WERI-Rb-1 (cell line): ENCODE measurements at regions not wholly inside any gene's neighbourhood (a gene's known extent, or its start where the extent isn't known, plus 50 kb on each side); places are given as distances from the start of the nearest gene placed in this dataset.

ENCODE experiments used
- DNase-seq: peaks from one replicate; pipeline ENCODE4 v3.0.0-alpha.2; 2020
- H3K27ac ChIP-seq: fragments of 250-450 bp; sonication (Bioruptor Pico); 2 replicates; pipeline ENCODE4 v1.5.1; 2020; ENCODE audit warnings: mild to moderate bottlenecking, moderate library complexity
- H3K27me3 ChIP-seq: fragments of 250-450 bp; sonication (Bioruptor Pico); 2 replicates; pipeline ENCODE4 v1.5.1; 2021; ENCODE audit warnings: mild to moderate bottlenecking, low read depth, moderate library complexity; ENCODE audit not compliant: insufficient read depth, severe bottlenecking
- H3K36me3 ChIP-seq: fragments of 250-450 bp; sonication (Bioruptor Pico); 2 replicates; pipeline ENCODE4 v1.5.1; 2020; ENCODE audit warnings: mild to moderate bottlenecking, moderate library complexity
- H3K4me3 ChIP-seq: 2 replicates; pipeline ENCODE4 v1.5.1; 2011; ENCODE audit warnings: low read depth, mild to moderate bottlenecking, control low read depth, low read length
- H3K9me3 ChIP-seq: fragments of 250-450 bp; sonication (Bioruptor Pico); 2 replicates; pipeline ENCODE4 v1.5.1; 2021; ENCODE audit warnings: mild to moderate bottlenecking, moderate library complexity; ENCODE audit not compliant: severe bottlenecking
- TF ChIP-seq, protein P1 (sequence below): IDR thresholded peaks from 2 replicates; pipeline ENCODE4 v1.5.1; 2011; ENCODE audit warnings: low read depth, mild to moderate bottlenecking, control low read depth, inconsistent platforms, low read length

DNA sequence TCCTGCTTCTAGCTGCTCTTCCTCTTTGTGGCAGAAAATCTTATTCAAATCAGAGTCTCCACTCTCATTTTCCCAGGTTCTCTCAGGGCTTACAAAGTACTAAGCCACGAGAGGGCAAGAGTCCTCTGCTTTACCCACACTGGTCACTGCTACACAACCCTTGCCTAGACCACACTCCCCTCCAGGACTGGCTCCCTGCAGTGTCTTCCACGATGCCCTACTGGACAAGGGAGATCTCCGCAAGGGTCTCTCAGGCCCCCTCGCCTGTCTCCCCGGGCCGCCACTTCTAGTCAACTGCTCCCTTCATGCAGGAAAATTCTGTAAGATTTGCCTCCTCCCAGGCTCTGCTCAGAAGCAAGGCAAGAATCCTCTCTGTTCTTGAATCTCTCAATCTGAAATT lies 319.6 kb downstream of the RRAGC start:
- TF ChIP-seq, protein P1, sequence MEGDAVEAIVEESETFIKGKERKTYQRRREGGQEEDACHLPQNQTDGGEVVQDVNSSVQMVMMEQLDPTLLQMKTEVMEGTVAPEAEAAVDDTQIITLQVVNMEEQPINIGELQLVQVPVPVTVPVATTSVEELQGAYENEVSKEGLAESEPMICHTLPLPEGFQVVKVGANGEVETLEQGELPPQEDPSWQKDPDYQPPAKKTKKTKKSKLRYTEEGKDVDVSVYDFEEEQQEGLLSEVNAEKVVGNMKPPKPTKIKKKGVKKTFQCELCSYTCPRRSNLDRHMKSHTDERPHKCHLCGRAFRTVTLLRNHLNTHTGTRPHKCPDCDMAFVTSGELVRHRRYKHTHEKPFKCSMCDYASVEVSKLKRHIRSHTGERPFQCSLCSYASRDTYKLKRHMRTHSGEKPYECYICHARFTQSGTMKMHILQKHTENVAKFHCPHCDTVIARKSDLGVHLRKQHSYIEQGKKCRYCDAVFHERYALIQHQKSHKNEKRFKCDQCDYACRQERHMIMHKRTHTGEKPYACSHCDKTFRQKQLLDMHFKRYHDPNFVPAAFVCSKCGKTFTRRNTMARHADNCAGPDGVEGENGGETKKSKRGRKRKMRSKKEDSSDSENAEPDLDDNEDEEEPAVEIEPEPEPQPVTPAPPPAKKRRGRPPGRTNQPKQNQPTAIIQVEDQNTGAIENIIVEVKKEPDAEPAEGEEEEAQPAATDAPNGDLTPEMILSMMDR: no peak
- Histone ChIP-seq H3K27ac (no peak overlapping the region), H3K4me3 (no peak overlapping the region), H3K9me3 (no peaks in the 10 kb centered on the region), H3K36me3 (no peaks in the 10 kb centered on the region), H3K27me3 (no peaks in the 10 kb centered on the region)
- no peak for DNase-seq

DNA sequence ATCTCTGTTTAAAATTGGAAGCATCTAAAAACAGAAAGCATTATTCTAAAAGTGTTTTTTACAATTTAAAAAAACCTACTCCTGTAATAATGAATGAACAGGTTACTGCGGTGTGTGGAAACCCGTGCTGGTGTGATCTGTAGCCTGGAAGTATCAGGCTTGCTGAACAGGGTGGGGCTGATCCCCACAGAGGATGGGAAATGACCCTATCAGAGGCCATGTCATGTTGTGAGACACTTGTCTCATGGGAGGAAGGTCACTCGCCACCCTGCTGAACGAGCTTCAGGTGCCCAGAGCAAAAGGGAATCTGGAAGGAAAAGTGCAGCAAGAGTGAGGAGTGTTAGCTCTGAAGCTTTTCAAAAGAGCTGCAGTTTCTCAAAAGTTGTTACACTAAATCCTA lies 320.7 kb downstream of the RRAGC start:
- Histone ChIP-seq H3K9me3 (no peaks in the 10 kb centered on the region), H3K27me3 (no peaks in the 10 kb centered on the region), H3K4me3 (no peak overlapping the region), H3K36me3 (no peaks in the 10 kb centered on the region), H3K27ac (no peak overlapping the region)
- DNase-seq: no peak
- TF ChIP-seq, protein P1: no peak

DNA sequence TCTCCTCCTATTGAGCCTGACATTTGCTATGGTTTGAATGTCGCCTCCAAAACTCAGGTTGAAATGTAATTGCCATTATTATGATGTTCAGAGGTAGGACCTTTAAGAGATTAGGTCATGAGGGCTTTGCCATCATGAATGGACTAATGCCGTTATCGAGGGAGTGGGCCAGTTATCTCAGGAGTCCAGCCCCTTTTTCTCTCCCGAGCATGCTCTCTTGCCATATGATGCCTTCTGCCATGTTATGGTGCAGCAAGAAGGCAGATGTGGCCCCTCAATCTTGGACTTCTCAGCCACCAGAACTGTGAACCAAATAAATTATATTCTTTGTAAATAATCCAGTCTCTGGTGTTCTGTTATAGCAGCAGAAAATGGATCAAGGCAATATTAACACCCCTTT lies 323.5 kb downstream of the RRAGC start:
- TF ChIP-seq, protein P1: no peak
- H3K27ac ChIP-seq: no peak overlapping the region
- H3K9me3 ChIP-seq: no peaks in the 10 kb centered on the region
- no peaks in the 10 kb centered on the region for H3K36me3 ChIP-seq
- no peaks in the 10 kb centered on the region for H3K27me3 ChIP-seq
- H3K4me3 ChIP-seq: no peak overlapping the region
- DNase-seq: no peak

DNA sequence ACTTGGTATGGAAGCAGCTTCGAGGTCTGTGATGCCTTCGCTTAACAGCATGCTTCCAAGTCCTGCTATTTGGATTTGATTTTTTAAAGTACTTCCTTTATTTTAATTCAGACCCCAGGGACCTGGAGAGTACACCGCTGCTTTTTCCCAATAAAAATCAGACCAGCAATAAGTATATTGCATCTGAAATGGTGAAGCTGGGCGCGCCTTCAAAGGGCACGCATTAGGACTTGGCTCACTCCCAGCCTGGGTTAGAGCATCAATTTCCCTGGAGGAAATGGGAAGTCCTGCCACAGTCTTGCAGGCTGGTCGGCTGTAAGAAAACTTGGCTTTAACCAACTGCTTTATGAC lies 325.1 kb downstream of the RRAGC start:
- H3K9me3 ChIP-seq: no peaks in the 10 kb centered on the region
- H3K27ac ChIP-seq: no peak overlapping the region
- H3K4me3 ChIP-seq: no peak overlapping the region
- DNase-seq: no peak
- H3K27me3 ChIP-seq: no peaks in the 10 kb centered on the region
- no peaks in the 10 kb centered on the region for H3K36me3 ChIP-seq
- TF ChIP-seq, protein P1: no peak

DNA sequence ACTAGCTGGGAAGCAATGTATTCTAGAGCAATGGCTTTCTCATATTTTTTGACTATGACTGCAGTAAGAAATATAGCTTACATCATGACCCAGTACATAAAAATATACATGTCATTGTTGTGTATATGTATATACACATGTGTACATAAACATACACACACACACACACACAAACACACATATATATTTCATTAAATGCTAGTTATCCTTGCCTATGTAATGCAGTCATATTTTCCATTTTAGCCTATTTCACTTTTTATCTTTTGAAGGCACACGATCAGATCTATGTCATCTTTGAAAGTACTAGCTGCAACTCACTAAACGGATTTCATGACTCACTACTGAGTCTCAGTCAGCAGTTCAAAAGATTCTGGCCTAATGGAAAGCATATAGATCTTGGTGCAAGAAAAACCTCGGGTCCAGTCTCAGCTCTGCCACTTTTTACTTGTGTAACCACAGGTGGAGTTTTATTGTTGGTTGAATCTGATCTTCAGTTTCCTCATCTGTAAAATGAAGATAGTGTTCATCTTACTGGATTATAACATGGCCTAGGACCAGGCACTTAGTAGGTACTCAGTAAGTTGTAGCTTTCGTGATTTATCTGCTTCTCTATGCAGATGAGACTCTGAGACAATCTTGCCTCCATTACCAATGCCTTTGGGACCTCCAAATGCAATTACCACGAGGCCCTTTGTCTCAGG lies 325.6 kb downstream of the RRAGC start:
- Histone ChIP-seq H3K27ac (no peak overlapping the region), H3K9me3 (no peaks in the 10 kb centered on the region), H3K4me3 (no peak overlapping the region), H3K36me3 (no peaks in the 10 kb centered on the region), H3K27me3 (no peaks in the 10 kb centered on the region)
- TF ChIP-seq, protein P1: no peak
- DNase-seq: no peak

DNA sequence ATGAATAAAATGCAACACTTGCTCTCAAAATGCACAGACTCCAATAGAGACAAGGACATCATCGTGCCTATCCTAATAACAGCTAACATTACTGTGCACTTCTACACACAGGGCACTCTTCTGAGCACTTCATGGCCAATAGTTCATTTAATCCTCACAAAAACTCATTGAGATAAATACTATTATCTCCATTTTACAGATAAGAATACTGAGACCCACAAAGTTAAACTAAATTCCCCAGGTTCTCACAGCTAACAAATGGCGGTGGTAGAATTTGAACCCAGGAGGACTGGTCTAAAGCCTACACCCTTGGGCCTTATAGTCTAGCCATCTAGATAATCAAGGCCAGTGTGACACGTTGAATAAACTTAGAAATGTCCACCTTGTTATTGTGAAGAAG lies 328.6 kb downstream of the RRAGC start:
- H3K27me3 ChIP-seq: no peaks in the 10 kb centered on the region
- TF ChIP-seq, protein P1: no peak
- H3K27ac ChIP-seq: no peak overlapping the region
- no peak overlapping the region for H3K4me3 ChIP-seq
- no peaks in the 10 kb centered on the region for H3K9me3 ChIP-seq
- DNase-seq: no peak
- H3K36me3 ChIP-seq: no peaks in the 10 kb centered on the region
